PFSK-1 (cell line): ENCODE measurements at regions not wholly inside any gene's neighbourhood (a gene's known extent, or its start where the extent isn't known, plus 50 kb on each side); places are given as distances from the start of the nearest gene placed in this dataset.

ENCODE experiments used
- POLR2AphosphoS5 ChIP-seq: IDR thresholded peaks from 2 replicates; pipeline ENCODE4 v1.6.1; 2012; ENCODE audit warnings: low read depth, mild to moderate bottlenecking, control low read depth, low read length, moderate library complexity
- SIN3A ChIP-seq: IDR thresholded peaks from 2 replicates; pipeline ENCODE4 v1.6.1; 2012; ENCODE audit warnings: mild to moderate bottlenecking, low read length, moderate library complexity, borderline replicate concordance; ENCODE audit not compliant: insufficient read depth
- TAF1 ChIP-seq: IDR thresholded peaks from 2 replicates; pipeline ENCODE4 v1.6.1; 2012; ENCODE audit warnings: low read length, control low read depth, borderline replicate concordance; ENCODE audit not compliant: insufficient read depth
- TF ChIP-seq, protein P1 (sequence below), 2 experiments: IDR thresholded peaks; 2 replicates each; pipeline versions ENCODE4 v1.6.1 to v1.8.0; 2011 to 2012; ENCODE audit warnings: low read depth in 2 of 2, low read length in 2 of 2, control low read depth in 1 of 2, inconsistent platforms in 1 of 2, mild to moderate bottlenecking in 1 of 2, moderate library complexity in 1 of 2; ENCODE audit not compliant: insufficient read depth in 1 of 2

DNA sequence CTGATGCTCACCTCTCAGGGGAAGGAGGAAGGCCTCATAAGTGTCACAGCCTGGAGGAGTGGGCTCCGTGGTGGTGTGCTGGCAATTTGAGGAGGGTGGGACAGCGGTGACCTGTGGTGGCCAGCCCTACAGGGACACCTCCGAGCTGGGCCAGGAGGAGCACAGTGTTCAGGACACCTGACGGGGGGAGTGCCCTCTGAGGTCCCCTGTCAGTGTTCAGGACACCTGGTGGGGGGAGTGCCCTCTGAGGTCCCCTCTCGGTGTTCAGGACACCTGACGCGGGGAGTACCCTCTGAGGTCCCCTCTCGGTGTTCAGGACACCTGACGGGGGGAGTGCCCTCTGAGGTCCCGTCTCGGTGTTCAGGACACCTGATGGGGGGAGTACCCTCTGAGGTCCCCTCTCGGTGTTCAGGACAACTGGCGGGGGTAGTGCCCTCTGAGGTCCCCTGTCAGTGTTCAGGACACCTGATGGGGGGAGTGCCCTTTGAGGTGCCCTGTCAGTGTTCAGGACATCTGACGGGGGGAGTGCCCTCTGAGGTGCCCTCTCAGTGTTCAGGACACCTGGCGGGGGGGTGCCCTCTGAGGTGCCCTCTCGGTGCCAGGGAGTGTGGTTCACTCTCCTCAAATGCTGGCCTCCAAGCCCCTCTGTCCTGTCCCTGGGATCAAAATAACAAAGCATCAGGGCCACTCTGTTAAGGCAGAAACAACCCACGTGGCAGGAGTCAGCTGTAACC, 73.4 kb upstream of the ZNF469 start:
- TF ChIP-seq POLR2AphosphoS5 (no peak), SIN3A (no peak), TAF1 (no peak)
- TF ChIP-seq, protein P1, sequence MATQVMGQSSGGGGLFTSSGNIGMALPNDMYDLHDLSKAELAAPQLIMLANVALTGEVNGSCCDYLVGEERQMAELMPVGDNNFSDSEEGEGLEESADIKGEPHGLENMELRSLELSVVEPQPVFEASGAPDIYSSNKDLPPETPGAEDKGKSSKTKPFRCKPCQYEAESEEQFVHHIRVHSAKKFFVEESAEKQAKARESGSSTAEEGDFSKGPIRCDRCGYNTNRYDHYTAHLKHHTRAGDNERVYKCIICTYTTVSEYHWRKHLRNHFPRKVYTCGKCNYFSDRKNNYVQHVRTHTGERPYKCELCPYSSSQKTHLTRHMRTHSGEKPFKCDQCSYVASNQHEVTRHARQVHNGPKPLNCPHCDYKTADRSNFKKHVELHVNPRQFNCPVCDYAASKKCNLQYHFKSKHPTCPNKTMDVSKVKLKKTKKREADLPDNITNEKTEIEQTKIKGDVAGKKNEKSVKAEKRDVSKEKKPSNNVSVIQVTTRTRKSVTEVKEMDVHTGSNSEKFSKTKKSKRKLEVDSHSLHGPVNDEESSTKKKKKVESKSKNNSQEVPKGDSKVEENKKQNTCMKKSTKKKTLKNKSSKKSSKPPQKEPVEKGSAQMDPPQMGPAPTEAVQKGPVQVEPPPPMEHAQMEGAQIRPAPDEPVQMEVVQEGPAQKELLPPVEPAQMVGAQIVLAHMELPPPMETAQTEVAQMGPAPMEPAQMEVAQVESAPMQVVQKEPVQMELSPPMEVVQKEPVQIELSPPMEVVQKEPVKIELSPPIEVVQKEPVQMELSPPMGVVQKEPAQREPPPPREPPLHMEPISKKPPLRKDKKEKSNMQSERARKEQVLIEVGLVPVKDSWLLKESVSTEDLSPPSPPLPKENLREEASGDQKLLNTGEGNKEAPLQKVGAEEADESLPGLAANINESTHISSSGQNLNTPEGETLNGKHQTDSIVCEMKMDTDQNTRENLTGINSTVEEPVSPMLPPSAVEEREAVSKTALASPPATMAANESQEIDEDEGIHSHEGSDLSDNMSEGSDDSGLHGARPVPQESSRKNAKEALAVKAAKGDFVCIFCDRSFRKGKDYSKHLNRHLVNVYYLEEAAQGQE (IDR thresholded peaks at IDR 0.05; ENCODE audit: insufficient read depth in 1 of 2, low read depth in 2 of 2, low read length in 2 of 2), result no peak
